ENCODE measurements at regions not wholly inside any gene's neighbourhood (a gene's known extent, or its start where the extent isn't known, plus 50 kb on each side); places are given as distances from the start of the nearest gene placed in this dataset.
"Not testable (repeated sequence)": the region's sequence is repeated elsewhere in the genome, so short reads cannot be mapped to it uniquely, and the experiment has no call there.

GRCh38 chr15:87481126-87481525 lies 775.4 kb downstream of the NTRK3 start:
- FAIRE-seq (no peak), DNase-seq (ENCODE audit: low read depth) (no peak)
- Histone ChIP-seq H3K27me3 (ENCODE audit: control insufficient read depth, insufficient read depth, low read length) (no peaks in the 10 kb centered on the region), H3K4me3 (ENCODE audit: low read depth, low read length) (no peak overlapping the region), H3K36me3 (ENCODE audit: control insufficient read depth, insufficient read depth, low read length) (no peaks in the 10 kb centered on the region)
- no peak for TF ChIP-seq CTCF (IDR thresholded peaks at IDR 0.05; ENCODE audit: insufficient read depth, low read length, severe bottlenecking)

GRCh38 chr15:87478687-87479072 lies 777.9 kb downstream of the NTRK3 start:
- no peak for DNase-seq (ENCODE audit: low read depth)
- no peak for FAIRE-seq
- no peak overlapping the region for H3K4me3 ChIP-seq (ENCODE audit: low read depth, low read length)

GRCh38 chr15:87477737-87478686 lies 778.5 kb downstream of the NTRK3 start:
- FAIRE-seq = no peak

More at GRCh38 chr15:87478687-87479072, 777.9 kb downstream of the NTRK3 start:
- TF ChIP-seq CTCF (IDR thresholded peaks at IDR 0.05; ENCODE audit: insufficient read depth, low read length, severe bottlenecking) = no peak
- no peaks in the 10 kb centered on the region for H3K27me3 ChIP-seq (ENCODE audit: control insufficient read depth, insufficient read depth, low read length)
- no peaks in the 10 kb centered on the region for H3K36me3 ChIP-seq (ENCODE audit: control insufficient read depth, insufficient read depth, low read length)

GRCh38 chr15:87477026-87477425 lies 779.5 kb downstream of the NTRK3 start:
- DNase-seq (ENCODE audit: low read depth) (no peak), FAIRE-seq (no peak)
- Histone ChIP-seq H3K4me3 (ENCODE audit: low read depth, low read length) (no peak overlapping the region), H3K36me3 (ENCODE audit: control insufficient read depth, insufficient read depth, low read length) (no peaks in the 10 kb centered on the region), H3K27me3 (ENCODE audit: control insufficient read depth, insufficient read depth, low read length) (no peaks in the 10 kb centered on the region)
- no peak for TF ChIP-seq CTCF (IDR thresholded peaks at IDR 0.05; ENCODE audit: insufficient read depth, low read length, severe bottlenecking)

More at GRCh38 chr15:87477737-87478686, 778.5 kb downstream of the NTRK3 start:
- no peak for TF ChIP-seq CTCF (IDR thresholded peaks at IDR 0.05; ENCODE audit: insufficient read depth, low read length, severe bottlenecking)
- Histone ChIP-seq H3K27me3 (ENCODE audit: control insufficient read depth, insufficient read depth, low read length) (no peaks in the 10 kb centered on the region), H3K36me3 (ENCODE audit: control insufficient read depth, insufficient read depth, low read length) (no peaks in the 10 kb centered on the region), H3K4me3 (ENCODE audit: low read depth, low read length) (no peak overlapping the region)
- peak; percentile 57 for DNase-seq (ENCODE audit: low read depth)

GRCh38 chr15:87470923-87471322 lies 785.6 kb downstream of the NTRK3 start:
- Histone ChIP-seq H3K4me3 (ENCODE audit: low read depth, low read length) (no peak overlapping the region), H3K27me3 (ENCODE audit: control insufficient read depth, insufficient read depth, low read length) (no peaks in the 10 kb centered on the region), H3K36me3 (ENCODE audit: control insufficient read depth, insufficient read depth, low read length) (no peaks in the 10 kb centered on the region)
- TF ChIP-seq CTCF (IDR thresholded peaks at IDR 0.05; ENCODE audit: insufficient read depth, low read length, severe bottlenecking) = no peak
- FAIRE-seq (no peak), DNase-seq (ENCODE audit: low read depth) (no peak)

- not testable (repeated sequence) for H3K4me3 ChIP-seq (ENCODE audit: low read depth, low read length); H3K27me3 ChIP-seq (ENCODE audit: control insufficient read depth, insufficient read depth, low read length); H3K36me3 ChIP-seq (ENCODE audit: control insufficient read depth, insufficient read depth, low read length); FAIRE-seq
- peak; percentile 2 for DNase-seq (ENCODE audit: low read depth)
These were observed 792.6 kb downstream of the NTRK3 start for GRCh38 chr15:87463956-87464355.

Data from bronchial epithelial cell (primary cell).